A549 (cell line): ENCODE measurements at regions not wholly inside any gene's neighbourhood (a gene's known extent, or its start where the extent isn't known, plus 50 kb on each side); places are given as distances from the start of the nearest gene placed in this dataset.

Experiments used
- CBX2 ChIP-seq: fragments of 200-600 bp; sonication (generic); IDR thresholded peaks from 2 replicates; pipeline ENCODE4 v1.6.1; 2016; ENCODE audit warnings: low read depth, mild to moderate bottlenecking, borderline replicate concordance
- CEBPB ChIP-seq, 2 experiments: fragments of >200 bp in 1 of 2; sonication (Bioruptor Twin) in 1 of 2; formaldehyde crosslinking in 1 of 2; IDR thresholded peaks; 2 replicates each; pipeline ENCODE4 v1.6.1; 2012 to 2016
- CTCF ChIP-seq: fragments of >200 bp; sonication (Bioruptor Twin); formaldehyde crosslinking; IDR thresholded peaks from 3 replicates; pipeline ENCODE4 v1.5.1; 2016
- EP300 ChIP-seq, 2 experiments: fragments of >200 bp; sonication (Bioruptor Twin); formaldehyde crosslinking; IDR thresholded peaks; 2 replicates in 1 of 2; 3 replicates in 1 of 2; pipeline ENCODE4 v1.6.1; 2016 to 2017
- JUNB ChIP-seq: fragments of >200 bp; sonication (Bioruptor Twin); formaldehyde crosslinking; IDR thresholded peaks from 2 replicates; pipeline ENCODE4 v1.6.1; 2016
- MAFK ChIP-seq: fragments of 450-650 bp; IDR thresholded peaks from 2 replicates; pipeline ENCODE4 v1.6.1; 2014; ENCODE audit not compliant: partially characterized antibody
- MAZ ChIP-seq: fragments of 150-350 bp; IDR thresholded peaks from 2 replicates; pipeline ENCODE4 v1.6.1; 2014; ENCODE audit warnings: antibody characterized with exemption, low read depth, low read length, borderline replicate concordance
- MYC ChIP-seq: IDR thresholded peaks from 2 replicates; pipeline ENCODE4 v1.6.1; 2012; ENCODE audit warnings: mild to moderate bottlenecking, inconsistent platforms, low read length, improper control_type of control experiment, borderline replicate concordance
- PHF8 ChIP-seq: fragments of 200-600 bp; sonication (generic); IDR thresholded peaks from 2 replicates; pipeline ENCODE4 v1.6.1; 2016; ENCODE audit warnings: low read depth, mild to moderate bottlenecking, antibody characterized with exemption, moderate library complexity, borderline replicate concordance
- POLR2A ChIP-seq: IDR thresholded peaks from 2 replicates; pipeline ENCODE4 v1.6.1; 2012; ENCODE audit warnings: mild to moderate bottlenecking, low read length
- RFX5 ChIP-seq: fragments of 450-650 bp; IDR thresholded peaks from 2 replicates; pipeline ENCODE4 v1.7.1; 2014; ENCODE audit warnings: antibody characterized with exemption, mild to moderate bottlenecking, moderate library complexity

- no peak for TF ChIP-seq CTCF
- no peak for TF ChIP-seq CBX2
- TF ChIP-seq POLR2A = no peak
- TF ChIP-seq JUNB = no peak
- TF ChIP-seq PHF8 = no peak
- TF ChIP-seq MAFK = no peak
- no peak for TF ChIP-seq MYC
- no peak for TF ChIP-seq EP300 (IDR thresholded peaks at IDR 0.05)
- TF ChIP-seq CEBPB (IDR thresholded peaks at IDR 0.05) = no peak
- no peak for TF ChIP-seq MAZ
- no peak for TF ChIP-seq RFX5
These were observed 441.1 kb upstream of the HTR2A start for GRCh38 chr13:47337781-47338507.
